ENCODE measurements at regions not wholly inside any gene's neighbourhood (a gene's known extent, or its start where the extent isn't known, plus 50 kb on each side); places are given as distances from the start of the nearest gene placed in this dataset.

GRCh38 chr21:24423546-24423945, 1183.7 kb downstream of the MRPL39 start:
- TF ChIP-seq, protein P1, sequence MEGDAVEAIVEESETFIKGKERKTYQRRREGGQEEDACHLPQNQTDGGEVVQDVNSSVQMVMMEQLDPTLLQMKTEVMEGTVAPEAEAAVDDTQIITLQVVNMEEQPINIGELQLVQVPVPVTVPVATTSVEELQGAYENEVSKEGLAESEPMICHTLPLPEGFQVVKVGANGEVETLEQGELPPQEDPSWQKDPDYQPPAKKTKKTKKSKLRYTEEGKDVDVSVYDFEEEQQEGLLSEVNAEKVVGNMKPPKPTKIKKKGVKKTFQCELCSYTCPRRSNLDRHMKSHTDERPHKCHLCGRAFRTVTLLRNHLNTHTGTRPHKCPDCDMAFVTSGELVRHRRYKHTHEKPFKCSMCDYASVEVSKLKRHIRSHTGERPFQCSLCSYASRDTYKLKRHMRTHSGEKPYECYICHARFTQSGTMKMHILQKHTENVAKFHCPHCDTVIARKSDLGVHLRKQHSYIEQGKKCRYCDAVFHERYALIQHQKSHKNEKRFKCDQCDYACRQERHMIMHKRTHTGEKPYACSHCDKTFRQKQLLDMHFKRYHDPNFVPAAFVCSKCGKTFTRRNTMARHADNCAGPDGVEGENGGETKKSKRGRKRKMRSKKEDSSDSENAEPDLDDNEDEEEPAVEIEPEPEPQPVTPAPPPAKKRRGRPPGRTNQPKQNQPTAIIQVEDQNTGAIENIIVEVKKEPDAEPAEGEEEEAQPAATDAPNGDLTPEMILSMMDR (IDR thresholded peaks at IDR 0.05) = no peak
- no peak for TF ChIP-seq POLR2A (IDR thresholded peaks at IDR 0.05)
